ENCODE measurements at regions not wholly inside any gene's neighbourhood (a gene's known extent, or its start where the extent isn't known, plus 50 kb on each side); places are given as distances from the start of the nearest gene placed in this dataset.
"Not testable (repeated sequence)": the region's sequence is repeated elsewhere in the genome, so short reads cannot be mapped to it uniquely, and the experiment has no call there.

- no peak for DNase-seq
Observed at GRCh38 chr11:23885801-23886200, 611.1 kb upstream of the LUZP2 start.

- not testable (repeated sequence) for DNase-seq
Observed at GRCh38 chr11:23887122-23887521, 609.7 kb upstream of the LUZP2 start.

- DNase-seq = no peak
Observed at GRCh38 chr11:23893126-23893525, 603.7 kb upstream of the LUZP2 start.

- no peak for DNase-seq
Observed at GRCh38 chr11:23897453-23898286, 599.2 kb upstream of the LUZP2 start.

GRCh38 chr11:23903044-23903704 lies 593.7 kb upstream of the LUZP2 start:
- no peak for DNase-seq

GRCh38 chr11:23919455-23919854 lies 577.4 kb upstream of the LUZP2 start:
- DNase-seq = no peak

- DNase-seq = no peak
Observed at GRCh38 chr11:23923357-23923756, 573.5 kb upstream of the LUZP2 start.

- DNase-seq = no peak
Observed at GRCh38 chr11:23924226-23924625, 572.6 kb upstream of the LUZP2 start.

- no peak for DNase-seq
Observed at GRCh38 chr11:23931443-23931842, 565.4 kb upstream of the LUZP2 start.

GRCh38 chr11:23932485-23932898 lies 564.4 kb upstream of the LUZP2 start:
- DNase-seq = no peak

- DNase-seq = no peak
Observed at GRCh38 chr11:23933721-23934120, 563.1 kb upstream of the LUZP2 start.

GRCh38 chr11:23934671-23935270 lies 562.1 kb upstream of the LUZP2 start:
- not testable (repeated sequence) for DNase-seq

GRCh38 chr11:23942117-23942815 lies 554.6 kb upstream of the LUZP2 start:
- DNase-seq = not testable (repeated sequence)

- no peak for DNase-seq
Observed at GRCh38 chr11:23944923-23945322, 551.9 kb upstream of the LUZP2 start.

- DNase-seq = no peak
Observed at GRCh38 chr11:23947883-23948282, 549.0 kb upstream of the LUZP2 start.

- no peak for DNase-seq
Observed at GRCh38 chr11:23948851-23949250, 548.0 kb upstream of the LUZP2 start.

- DNase-seq = no peak
Observed at GRCh38 chr11:23953951-23954710, 542.7 kb upstream of the LUZP2 start.

- no peak for DNase-seq
Observed at GRCh38 chr11:23954730-23955129, 542.1 kb upstream of the LUZP2 start.

- no peak for DNase-seq
Observed at GRCh38 chr11:23956586-23956985, 540.3 kb upstream of the LUZP2 start.

- DNase-seq = no peak
Observed at GRCh38 chr11:23957314-23957713, 539.5 kb upstream of the LUZP2 start.

GRCh38 chr11:23959462-23959861 lies 537.4 kb upstream of the LUZP2 start:
- DNase-seq = no peak

GRCh38 chr11:23961503-23962338 lies 535.1 kb upstream of the LUZP2 start:
- no peak for DNase-seq
